Hindlimb muscle (tissue), 1 donor: ENCODE measurements at regions not wholly inside any gene's neighbourhood (a gene's known extent, or its start where the extent isn't known, plus 50 kb on each side); places are given as distances from the start of the nearest gene placed in this dataset.

Source experiments
- DNase-seq: peaks from one replicate; pipeline ENCODE4 v3.0.0-alpha.2; 2013

- DNase-seq = no peak
Measured at GRCh38 chr9:82668689-82669199, 394.2 kb downstream of the RASEF start.

GRCh38 chr9:82670000-82670399, 392.9 kb downstream of the RASEF start:
- DNase-seq = no peak

GRCh38 chr9:82670726-82671125, 392.2 kb downstream of the RASEF start:
- DNase-seq = no peak

GRCh38 chr9:82673201-82673600, 389.7 kb downstream of the RASEF start:
- no peak for DNase-seq

DNA sequence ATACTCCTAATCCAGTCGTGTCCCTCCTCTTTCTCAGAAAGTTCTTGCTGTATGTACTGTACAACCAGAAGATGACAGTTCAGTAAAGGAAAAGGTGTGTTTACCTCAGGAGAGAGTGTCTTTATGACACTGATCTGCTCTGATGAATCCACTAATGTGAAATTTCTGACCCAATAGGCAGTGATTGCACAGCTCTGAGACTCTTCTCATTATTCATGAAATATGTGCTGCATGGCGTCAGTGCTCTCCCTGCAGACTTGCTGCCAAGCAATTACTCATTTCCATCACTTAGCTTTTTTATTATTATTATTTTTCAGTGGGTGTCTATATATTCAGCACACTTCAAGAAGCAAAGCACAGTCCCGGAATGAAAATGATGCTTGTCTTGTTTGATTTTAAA, 389.0 kb downstream of the RASEF start:
- no peak for DNase-seq

- DNase-seq = no peak
Measured at GRCh38 chr9:82675102-82675501, 387.8 kb downstream of the RASEF start.

DNA sequence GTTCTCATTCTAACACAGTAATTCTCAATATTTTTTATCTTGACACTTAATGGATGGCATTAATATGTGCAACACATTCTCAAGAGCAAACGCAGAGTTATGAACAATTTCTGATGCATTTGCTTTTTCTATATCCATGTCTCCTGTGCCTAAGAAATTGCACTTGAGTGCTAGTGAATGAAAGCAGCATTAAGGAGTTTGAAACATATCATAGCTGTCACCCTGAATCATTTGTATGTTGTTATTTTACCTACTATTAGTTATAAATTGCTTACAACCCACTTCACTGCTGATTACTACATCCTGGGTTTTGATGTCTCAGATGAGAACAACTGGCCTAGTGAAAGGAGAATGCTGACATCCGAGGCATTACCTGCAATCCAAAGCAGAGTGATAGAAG, 387.3 kb downstream of the RASEF start:
- no peak for DNase-seq

DNA sequence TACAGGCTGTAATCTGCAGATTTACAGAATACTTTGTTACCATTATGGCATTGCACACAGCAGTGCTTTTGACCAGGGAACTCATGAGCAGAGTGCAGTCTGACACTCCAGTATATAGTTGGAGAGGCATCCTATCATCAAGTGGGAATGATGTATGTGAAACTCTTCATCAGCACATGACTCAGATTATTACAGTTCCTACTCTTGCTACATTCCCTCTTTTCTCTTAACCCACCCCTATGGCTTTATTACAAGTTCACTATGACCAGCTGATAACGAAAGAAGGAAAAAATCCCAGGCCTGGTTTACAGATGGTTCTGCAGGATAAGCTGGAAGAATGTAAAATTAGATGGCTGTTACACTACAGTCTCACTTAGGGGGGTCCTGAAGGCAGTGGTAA, 385.9 kb downstream of the RASEF start:
- DNase-seq = no peak

GRCh38 chr9:82679472-82679871, 383.5 kb downstream of the RASEF start:
- no peak for DNase-seq

- DNase-seq = no peak
Measured at GRCh38 chr9:82680179-82680935, 382.6 kb downstream of the RASEF start.

DNA sequence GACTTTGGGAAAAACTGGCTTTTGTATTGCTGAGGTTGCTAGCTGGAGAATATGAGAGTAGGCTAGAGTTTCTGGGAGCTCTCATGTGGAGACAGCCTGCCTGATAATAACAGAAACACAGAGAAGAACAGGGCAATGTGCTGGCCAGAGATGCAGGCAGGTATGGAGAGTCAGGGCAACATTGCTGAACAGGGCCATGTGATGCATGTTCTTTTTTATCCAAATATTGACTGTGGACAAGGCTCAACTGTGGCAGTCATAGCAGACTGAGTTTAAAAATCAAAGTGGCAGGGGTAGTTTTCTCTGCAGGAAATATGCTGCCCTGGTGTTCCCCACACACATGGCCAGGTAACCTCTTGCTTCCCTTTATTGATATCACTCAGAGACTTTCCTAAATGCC, 381.1 kb downstream of the RASEF start:
- no peak for DNase-seq

GRCh38 chr9:82682431-82682830, 380.5 kb downstream of the RASEF start:
- no peak for DNase-seq

- no peak for DNase-seq
Measured at GRCh38 chr9:82695704-82696103, 367.2 kb downstream of the RASEF start.

GRCh38 chr9:82706786-82707185, 356.2 kb downstream of the RASEF start:
- no peak for DNase-seq

DNA sequence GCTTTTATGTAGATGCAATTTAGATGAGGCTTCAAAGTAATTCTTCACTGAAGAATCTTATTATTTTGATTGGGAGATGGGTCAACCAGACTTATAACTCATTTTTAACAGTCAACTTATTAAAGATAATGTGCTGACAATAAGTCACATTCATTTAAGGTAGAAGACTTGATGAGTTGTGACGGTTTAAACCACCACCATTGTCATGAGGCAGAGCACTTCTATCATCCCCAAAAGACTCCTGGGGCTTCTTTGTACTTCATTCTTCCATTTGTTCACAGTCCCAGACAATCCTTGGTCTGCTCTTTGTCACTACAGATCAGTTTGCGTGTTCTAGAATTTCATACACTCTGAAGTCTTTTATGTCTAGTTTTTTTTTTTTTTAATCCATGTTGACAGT, 346.1 kb downstream of the RASEF start:
- DNase-seq = no peak

DNA sequence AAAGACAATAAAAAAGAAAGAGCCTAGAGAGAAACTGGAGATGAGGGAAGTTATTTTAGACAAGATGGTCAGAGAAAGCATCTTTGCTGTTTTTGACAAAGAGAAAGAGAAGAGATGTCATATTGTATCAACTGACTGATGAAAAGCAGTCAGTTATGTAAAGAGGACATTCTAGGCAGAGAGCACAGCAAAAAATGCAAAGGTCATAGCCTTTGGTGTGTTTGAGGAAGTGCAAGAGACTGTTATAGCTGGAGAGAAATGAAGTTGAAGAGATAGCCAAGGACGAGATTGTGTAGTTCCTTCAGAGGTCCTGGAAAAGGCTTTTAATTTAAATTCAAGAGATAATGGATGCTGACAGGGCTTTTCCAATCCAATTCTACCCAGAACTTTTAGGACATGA, 342.4 kb downstream of the RASEF start:
- no peak for DNase-seq

GRCh38 chr9:82721593-82721992, 341.3 kb downstream of the RASEF start:
- DNase-seq = no peak

DNA sequence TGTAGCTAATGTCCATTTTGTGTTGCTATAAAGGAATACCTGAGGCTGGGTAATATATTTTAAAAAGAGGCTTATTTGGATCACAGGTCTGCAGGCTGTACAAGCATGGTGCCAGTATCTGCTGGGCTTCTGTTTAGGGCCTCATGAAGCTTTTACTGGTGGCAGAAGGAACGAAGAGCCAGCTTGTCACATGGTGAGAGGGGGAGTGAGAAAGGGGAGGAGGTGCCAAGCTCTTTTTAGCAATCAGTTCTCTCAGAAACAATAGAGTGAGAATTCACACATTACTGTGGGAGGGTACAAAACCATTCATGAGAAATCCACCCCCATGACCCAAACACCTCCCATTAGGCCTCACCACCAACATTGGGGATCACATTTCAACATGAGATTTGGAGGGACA, 340.9 kb downstream of the RASEF start:
- DNase-seq = no peak

GRCh38 chr9:82722561-82722960, 340.4 kb downstream of the RASEF start:
- no peak for DNase-seq

GRCh38 chr9:82726424-82727276, 336.3 kb downstream of the RASEF start:
- no peak for DNase-seq

- no peak for DNase-seq
Measured at GRCh38 chr9:82729141-82729540, 333.8 kb downstream of the RASEF start.

- no peak for DNase-seq
Measured at GRCh38 chr9:82729991-82730589, 332.9 kb downstream of the RASEF start.

GRCh38 chr9:82732928-82733327, 330.0 kb downstream of the RASEF start:
- peak; percentile 42 for DNase-seq
